ENCODE measurements at regions not wholly inside any gene's neighbourhood (a gene's known extent, or its start where the extent isn't known, plus 50 kb on each side); places are given as distances from the start of the nearest gene placed in this dataset.
"Not testable (repeated sequence)": the region's sequence is repeated elsewhere in the genome, so short reads cannot be mapped to it uniquely, and the experiment has no call there.

GRCh38 chr3:177358091-177358976, 161.1 kb upstream of the TBL1XR1 start:
- DNase-seq (ENCODE audit: low read depth) = peak; percentile 91

DNA sequence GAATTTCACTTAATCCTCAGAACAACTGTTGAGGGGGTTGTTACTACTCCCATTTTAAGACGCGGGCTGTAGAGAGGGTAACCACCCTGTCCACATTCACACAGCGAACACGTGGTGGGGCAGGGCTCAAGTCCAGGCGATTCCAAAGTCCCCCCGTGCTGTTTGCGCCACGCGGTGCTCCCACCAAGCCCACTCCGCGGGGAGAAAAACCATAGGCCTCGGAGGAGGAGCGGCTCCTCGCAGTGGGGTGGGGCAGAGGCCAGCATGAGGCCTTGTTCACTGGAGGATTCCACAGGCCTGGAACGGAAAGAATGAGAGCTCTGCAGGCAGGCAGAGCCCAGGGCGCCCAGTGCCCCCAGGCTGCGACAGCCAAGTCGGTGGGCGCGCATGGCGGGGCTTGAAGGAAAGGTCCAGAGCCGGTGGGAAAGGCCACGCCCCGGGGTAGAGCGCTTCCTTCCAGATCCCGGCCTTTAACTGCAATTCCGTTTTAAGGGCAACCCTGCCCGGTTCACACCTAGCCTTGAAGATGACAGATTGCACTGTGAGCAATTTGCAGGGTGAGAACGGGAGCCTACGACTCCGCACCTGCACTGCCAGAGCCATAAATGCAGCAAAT, 161.8 kb upstream of the TBL1XR1 start:
- peak; percentile 44 for DNase-seq (ENCODE audit: low read depth)

DNA sequence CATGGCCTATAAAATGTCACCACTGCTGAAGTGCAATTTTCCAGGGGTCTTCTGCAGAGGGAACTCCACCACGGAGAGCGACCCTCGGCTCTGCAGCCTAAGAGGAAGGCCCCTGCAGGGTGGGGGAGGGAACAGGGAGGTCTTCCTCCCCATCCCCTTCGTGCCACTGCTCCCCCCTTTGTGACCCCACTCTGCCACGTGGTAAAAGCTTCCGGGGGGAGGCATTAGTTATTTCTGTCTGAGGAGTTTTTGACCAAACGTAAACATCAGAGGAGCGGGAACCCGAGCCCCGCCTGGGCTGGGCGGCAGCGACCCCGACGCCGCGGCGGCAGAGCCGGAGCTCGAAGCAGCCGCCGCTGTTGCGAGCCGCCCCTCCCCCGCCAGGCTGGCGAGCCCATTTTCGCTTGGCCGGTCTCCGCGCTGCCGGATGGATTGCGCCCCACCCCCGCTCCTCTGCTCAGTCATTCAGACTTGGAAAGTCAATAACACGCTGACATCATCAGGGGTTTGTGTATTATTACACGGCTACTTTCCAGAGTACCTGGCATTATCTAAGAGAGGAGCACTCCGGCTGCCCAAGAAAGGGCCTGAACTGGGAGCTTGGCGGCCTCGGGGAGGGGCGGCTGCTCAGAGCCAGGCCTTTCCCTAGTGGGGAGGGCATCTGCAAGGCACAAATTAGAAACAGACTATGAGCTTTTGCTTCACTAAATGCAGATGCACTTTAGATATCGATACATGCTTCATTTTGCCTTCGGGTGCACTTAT, 162.5 kb upstream of the TBL1XR1 start:
- peak; percentile 99 for DNase-seq (ENCODE audit: low read depth)

GRCh38 chr3:177361081-177361938, 164.0 kb upstream of the TBL1XR1 start:
- no peak for DNase-seq (ENCODE audit: low read depth)

DNA sequence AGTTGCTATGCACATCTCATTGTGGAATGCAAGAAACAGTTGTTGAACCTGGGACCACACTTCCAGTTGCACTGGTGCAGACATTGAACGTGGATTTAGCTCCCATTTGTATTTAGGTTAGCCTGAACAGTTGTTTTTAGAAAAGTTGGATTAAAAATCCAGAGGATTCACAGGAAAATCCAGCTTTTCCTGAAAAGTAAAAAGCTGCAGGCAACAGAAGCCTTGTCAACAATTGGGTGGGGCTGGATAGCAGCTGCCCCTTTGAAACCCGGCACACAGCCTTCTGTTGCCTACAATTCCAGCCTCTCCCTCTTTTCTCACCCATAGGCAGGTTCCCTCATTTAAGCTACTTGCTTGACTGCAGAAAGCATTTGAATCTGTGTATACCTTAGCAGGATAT, 165.3 kb upstream of the TBL1XR1 start:
- no peak for DNase-seq (ENCODE audit: low read depth)

GRCh38 chr3:177364236-177364635, 167.0 kb upstream of the TBL1XR1 start:
- no peak for DNase-seq (ENCODE audit: low read depth)

GRCh38 chr3:177365294-177365693, 168.0 kb upstream of the TBL1XR1 start:
- DNase-seq (ENCODE audit: low read depth) = not testable (repeated sequence)

DNA sequence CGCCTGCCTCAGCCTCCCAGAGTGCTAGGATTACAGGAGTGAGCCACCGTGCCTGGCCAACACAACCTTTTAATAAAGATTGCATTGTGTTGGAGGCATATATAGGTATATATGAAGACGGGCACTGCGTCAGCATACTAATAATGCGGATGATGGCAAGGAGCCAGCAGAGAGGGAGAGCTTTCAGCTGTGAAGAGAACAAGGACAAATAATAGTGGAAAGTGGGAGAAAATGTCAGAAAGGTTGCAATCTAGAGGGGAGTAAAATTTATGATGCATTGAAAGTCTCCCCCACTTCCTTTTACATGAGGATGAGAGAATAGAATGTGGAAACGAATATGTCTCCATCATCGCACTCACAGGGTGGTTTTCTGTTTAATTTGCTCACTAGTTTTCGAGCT, 170.5 kb upstream of the TBL1XR1 start:
- no peak for DNase-seq (ENCODE audit: low read depth)

GRCh38 chr3:177370246-177370822, 173.1 kb upstream of the TBL1XR1 start:
- DNase-seq (ENCODE audit: low read depth) = no peak

DNA sequence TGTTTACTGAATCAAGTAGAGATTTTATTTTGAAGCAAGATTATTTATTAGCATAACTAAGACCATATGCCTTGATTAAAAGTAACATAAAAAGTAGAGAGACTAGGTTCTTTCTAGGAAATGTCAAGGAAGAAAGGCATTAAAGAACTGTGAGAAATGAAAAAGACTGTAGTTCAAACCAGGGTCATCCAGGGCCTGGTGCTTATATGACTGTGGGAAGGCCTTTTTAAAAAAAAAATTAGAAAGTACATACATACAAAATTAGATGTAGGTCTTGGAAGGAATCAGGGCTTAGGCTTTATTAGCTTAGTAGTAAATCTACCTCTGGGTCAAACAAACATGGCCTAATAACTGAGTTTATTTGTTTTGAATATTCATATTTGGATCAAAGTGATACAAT, 173.9 kb upstream of the TBL1XR1 start:
- no peak for DNase-seq (ENCODE audit: low read depth)

DNA sequence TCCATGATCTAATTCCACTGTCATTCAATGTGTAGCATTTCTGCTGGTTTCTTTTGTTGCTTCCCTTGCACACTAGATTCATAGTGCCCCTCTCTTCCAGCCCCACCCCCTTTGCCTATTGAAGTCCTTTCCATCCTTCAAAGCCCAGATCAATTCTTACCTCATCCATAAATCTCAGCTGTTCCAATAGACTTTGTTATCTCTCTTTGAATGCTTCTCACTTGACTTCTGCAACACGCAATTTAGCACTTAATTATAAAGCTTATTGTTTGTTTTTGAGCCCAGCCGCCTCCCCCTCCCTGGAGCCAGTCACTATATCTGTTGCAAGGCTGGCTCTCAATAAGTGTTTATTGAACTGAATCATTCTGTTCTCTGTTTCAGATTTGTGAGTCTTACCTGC, 174.6 kb upstream of the TBL1XR1 start:
- no peak for DNase-seq (ENCODE audit: low read depth)

- no peak for DNase-seq (ENCODE audit: low read depth)
Measured at GRCh38 chr3:177374323-177374722, 177.0 kb upstream of the TBL1XR1 start.

DNA sequence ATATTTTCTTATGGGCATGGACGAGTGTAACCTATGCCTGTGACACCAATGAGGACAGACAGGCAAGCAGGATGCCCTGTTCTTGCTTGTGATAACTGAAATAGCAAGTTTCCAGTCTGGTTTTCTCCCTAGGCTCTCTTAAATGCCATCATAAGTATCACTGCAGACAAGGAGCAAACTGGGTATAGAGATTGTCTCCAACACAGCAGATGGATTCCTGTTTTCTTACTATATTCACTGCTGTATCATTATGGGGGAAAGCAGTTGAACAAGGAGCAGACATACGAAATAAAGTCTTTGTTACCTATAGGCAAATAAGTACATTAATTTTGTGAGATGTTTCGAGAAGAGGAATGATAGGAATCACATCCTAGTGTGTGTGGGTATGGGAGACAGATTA, 178.0 kb upstream of the TBL1XR1 start:
- no peak for DNase-seq (ENCODE audit: low read depth)

DNA sequence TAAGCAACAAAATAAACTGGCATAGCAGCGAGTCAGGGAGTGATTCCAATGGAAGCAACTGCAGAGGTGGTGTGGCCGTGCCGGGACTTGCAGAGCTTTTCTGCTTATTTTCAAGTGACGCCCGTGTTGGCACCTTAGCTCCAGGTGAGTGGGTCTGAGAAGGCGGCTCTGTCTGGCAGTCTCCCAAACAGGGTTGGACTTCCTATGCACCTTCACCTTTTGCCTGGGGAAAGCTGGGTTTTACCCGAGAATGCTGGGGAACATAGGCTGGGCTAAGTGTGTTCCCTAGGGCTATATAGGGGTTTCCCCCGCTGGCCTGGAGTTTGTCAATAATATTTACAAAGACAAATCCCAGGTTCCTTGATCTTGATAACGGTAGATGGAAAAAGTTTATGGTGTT, 179.9 kb upstream of the TBL1XR1 start:
- no peak for DNase-seq (ENCODE audit: low read depth)

DNA sequence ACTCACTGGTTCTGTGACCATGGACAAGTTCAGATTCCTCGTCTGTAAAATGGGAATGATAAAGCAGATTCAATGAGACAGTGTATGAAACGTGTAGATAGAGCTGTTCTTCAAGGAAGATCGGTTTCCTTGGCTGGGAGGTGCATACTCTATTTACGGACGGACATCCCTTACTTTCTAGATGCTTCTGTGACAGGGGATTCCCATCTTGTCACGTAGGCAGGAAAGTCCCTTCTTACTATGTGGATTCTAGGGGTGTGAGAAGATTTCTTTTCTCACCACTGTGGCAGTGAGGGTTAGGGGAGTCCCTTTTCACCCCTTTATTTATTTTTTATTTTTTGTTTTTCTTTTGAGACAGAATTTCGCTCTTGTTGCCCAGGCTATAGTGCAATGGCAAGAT, 180.9 kb upstream of the TBL1XR1 start:
- no peak for DNase-seq (ENCODE audit: low read depth)

DNA sequence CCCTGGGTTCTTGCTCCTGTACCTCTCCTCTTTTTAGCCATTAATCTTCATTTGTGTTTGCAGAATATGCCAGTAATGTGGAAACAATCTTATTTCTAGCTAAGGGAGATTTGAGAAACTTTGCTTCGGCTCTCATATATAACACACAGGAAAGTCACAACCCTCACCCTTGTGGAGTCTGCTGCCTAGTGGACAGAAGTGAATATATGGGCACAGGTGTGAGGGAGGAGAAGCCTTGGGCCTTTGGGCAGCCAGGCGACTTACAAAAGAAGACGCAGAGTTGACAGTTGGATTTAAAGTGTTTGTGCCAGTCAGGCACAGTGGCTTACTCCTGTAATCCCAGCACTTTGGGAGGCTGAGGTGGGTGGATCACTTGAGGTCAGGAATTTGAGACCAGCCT, 181.8 kb upstream of the TBL1XR1 start:
- DNase-seq (ENCODE audit: low read depth) = peak; percentile 7

DNA sequence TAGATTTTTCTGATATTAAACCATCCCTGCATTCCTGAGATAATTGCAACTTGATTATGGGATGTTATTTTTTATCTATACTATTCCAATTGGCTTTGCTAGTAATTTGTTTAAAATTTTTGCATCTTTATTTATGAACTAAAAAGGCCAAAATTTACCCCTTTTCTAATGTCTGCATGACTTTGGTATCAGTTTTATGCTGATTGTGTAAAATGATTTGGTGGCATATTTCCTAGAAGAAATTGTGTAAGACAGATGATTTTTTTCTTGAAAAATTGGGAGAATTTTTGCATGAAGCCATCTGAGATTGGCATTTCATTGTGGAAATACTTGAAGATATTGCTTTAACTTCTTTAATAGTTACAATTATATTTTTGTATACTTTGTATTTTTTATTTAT, 183.8 kb upstream of the TBL1XR1 start:
- DNase-seq (ENCODE audit: low read depth) = no peak

- no peak for DNase-seq (ENCODE audit: low read depth)
Measured at GRCh38 chr3:177382944-177383343, 185.7 kb upstream of the TBL1XR1 start.

DNA sequence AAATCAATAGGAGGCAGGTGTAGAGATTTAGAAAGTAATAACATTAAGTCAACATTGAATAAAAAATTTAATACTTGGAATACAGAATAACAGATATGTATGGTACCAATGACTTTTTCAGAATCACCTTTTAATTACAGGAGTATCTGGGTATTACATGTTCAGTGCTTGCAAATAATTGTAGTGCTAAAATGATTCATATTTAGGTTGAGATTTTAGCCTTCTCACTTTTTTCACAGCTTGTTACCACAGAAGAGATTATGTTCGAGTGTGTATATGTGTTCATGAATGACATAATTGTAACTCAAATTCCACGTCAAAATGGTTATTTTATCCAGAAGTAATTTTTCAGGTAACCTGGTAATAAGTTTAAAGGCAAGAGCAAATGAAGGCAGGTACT, 187.9 kb upstream of the TBL1XR1 start:
- DNase-seq (ENCODE audit: low read depth) = no peak

DNA sequence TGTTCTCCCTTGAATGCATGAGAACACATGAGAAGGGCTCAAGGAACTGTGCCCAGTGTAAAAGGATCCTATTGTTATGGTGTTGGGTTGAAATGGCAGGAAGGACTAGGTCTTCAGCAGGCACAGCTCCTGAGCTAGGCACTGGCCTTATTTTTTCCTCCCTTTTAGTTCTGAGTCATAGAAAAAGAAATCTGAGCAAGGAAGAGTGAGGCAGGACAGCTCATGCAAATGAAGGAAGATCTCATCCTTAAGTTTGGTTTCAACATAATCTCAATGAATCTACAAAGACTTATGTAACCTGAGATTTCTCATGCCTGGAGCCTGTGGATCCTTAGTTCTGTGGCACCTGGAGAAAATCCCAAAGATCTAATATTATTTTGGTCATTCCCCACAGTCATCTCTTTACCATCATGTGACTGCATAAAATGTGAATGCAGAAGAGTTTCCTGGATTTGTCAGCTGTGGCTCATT, 188.6 kb upstream of the TBL1XR1 start:
- DNase-seq (ENCODE audit: low read depth) = peak; percentile 76

DNA sequence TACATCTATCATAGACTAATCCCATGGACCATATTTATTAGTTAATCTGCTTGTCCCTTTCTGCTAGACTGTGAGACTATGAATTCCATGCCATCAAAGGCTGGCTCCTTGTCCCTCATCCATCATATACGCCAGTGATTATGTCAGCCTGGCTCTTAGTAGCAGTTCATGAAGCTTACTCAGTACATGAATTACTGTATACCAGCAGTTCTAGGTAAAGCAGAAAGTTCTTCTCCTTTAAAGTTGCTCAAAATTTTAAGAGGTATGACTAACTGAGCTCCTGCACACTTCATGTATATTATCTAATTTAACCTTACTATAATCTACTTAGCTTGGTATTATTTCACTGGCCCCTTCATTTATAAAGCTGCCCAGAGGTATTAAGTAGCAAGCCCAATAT, 190.9 kb upstream of the TBL1XR1 start:
- DNase-seq (ENCODE audit: low read depth) = no peak

Data from amniotic epithelial cell (primary cell).